Endothelial cell of umbilical vein (primary cell): ENCODE measurements at regions not wholly inside any gene's neighbourhood (a gene's known extent, or its start where the extent isn't known, plus 50 kb on each side); places are given as distances from the start of the nearest gene placed in this dataset.

Source experiments
- BruUV-seq: library from RNA; stranded (reverse); fragments of 400-500 nt; replicated peaks from 2 replicates; lab custom pipeline; 2021; lab: Mats Ljungman, UMichigan
- CTCF ChIA-PET: fragments of 300-600, 350-600 bp; sonication (Branson Sonifier 250); formaldehyde crosslinking; loops from one replicate; lab custom pipeline; 2021; ENCODE audit warnings: antibody characterized with exemption, inconsistent platforms; lab: Charles Lee
- POLR2A ChIA-PET: fragments of 300-600, 350-600 bp; sonication (Branson Sonifier 250); formaldehyde crosslinking; loops from one replicate; lab custom pipeline; 2021; ENCODE audit warnings: antibody characterized with exemption, inconsistent platforms; lab: Charles Lee
- DNase-seq: peaks from one replicate; pipeline ENCODE4 v3.0.0-alpha.2; 2011; ENCODE audit warnings: low read depth, low spot score
- FAIRE-seq: peaks from 2 replicates; lab custom pipeline; 2011; peaks lifted over from hg19 to GRCh38; lab: Jason Lieb, UNC
- H2AFZ ChIP-seq: 2 replicates; pipeline ENCODE4 v1.6.0; 2012; ENCODE audit warnings: low read depth, low read length, control low read depth, inconsistent platforms
- H3K27ac ChIP-seq: 2 replicates; pipeline ENCODE4 v1.5.1; 2011; ENCODE audit warnings: low read depth, mild to moderate bottlenecking, control low read depth, low read length, moderate library complexity; ENCODE audit not compliant: insufficient read depth
- H3K27me3 ChIP-seq, 2 experiments: 2 replicates each; pipeline versions ENCODE4 v1.6.0 to v1.6.1; 2011; ENCODE audit warnings: low read length in 2 of 2, mixed read lengths in 1 of 2; ENCODE audit not compliant: control insufficient read depth in 2 of 2, insufficient read depth in 2 of 2
- H3K36me3 ChIP-seq, 2 experiments: 2 replicates in 1 of 2; 3 replicates in 1 of 2; pipeline ENCODE4 v1.5.1; 2011; ENCODE audit warnings: low read length in 2 of 2, mild to moderate bottlenecking in 1 of 2, moderate library complexity in 1 of 2; ENCODE audit not compliant: control insufficient read depth in 2 of 2, insufficient read depth in 2 of 2; ENCODE audit errors: extremely low read depth in 1 of 2
- H3K4me1 ChIP-seq: 3 replicates; pipeline ENCODE4 v1.5.1; 2011; ENCODE audit warnings: mild to moderate bottlenecking, low read length; ENCODE audit not compliant: control insufficient read depth, insufficient read depth; ENCODE audit errors: extremely low read depth
- H3K4me2 ChIP-seq: 2 replicates; pipeline ENCODE4 v1.6.1; 2011; ENCODE audit warnings: low read length, control low read depth, mixed read lengths; ENCODE audit not compliant: insufficient read depth
- H3K4me3 ChIP-seq, 3 experiments: fragments of 200-600 bp in 1 of 3; sonication (generic), shearing (Covaris generic) in 1 of 3; replicated peaks in 1 of 3; 2 replicates each; pipeline ENCODE4 v1.5.1; 2011 to 2016; ENCODE audit warnings: control low read depth in 3 of 3, low read length in 3 of 3, mild to moderate bottlenecking in 2 of 3, inconsistent platforms in 1 of 3, low read depth in 1 of 3, moderate library complexity in 1 of 3; ENCODE audit not compliant: insufficient read depth in 1 of 3
- H3K79me2 ChIP-seq: 2 replicates; pipeline ENCODE4 v1.6.0; 2012; ENCODE audit warnings: low read length, inconsistent platforms; ENCODE audit not compliant: control insufficient read depth, insufficient read depth
- H3K9ac ChIP-seq: replicated peaks from 2 replicates; pipeline ENCODE3; 2011; ENCODE audit warnings: low read length, control low read depth; ENCODE audit not compliant: insufficient read depth; ENCODE audit errors: extremely low read depth
- H3K9me1 ChIP-seq: replicated peaks from 3 replicates; pipeline ENCODE4 v1.6.0; 2011; ENCODE audit warnings: mild to moderate bottlenecking, low read length; ENCODE audit not compliant: control insufficient read depth, insufficient read depth; ENCODE audit errors: extremely low read depth
- H3K9me3 ChIP-seq: replicated peaks from 2 replicates; pipeline ENCODE4 v1.5.1; 2012; ENCODE audit warnings: low read length, inconsistent platforms; ENCODE audit not compliant: control insufficient read depth, insufficient read depth
- H4K20me1 ChIP-seq: replicated peaks from 2 replicates; pipeline ENCODE3; 2011; ENCODE audit warnings: mild to moderate bottlenecking, low read length; ENCODE audit not compliant: control insufficient read depth, insufficient read depth; ENCODE audit errors: extremely low read depth
- CTCF ChIP-seq, 2 donors: IDR thresholded peaks; 1 replicate in 1 of 2; 2 replicates in 1 of 2; pipeline ENCODE4 v1.5.1; 2011; ENCODE audit warnings: low read length in 2 of 2, mild to moderate bottlenecking in 2 of 2, moderate library complexity in 2 of 2, control low read depth in 1 of 2, inconsistent platforms in 1 of 2, low read depth in 1 of 2; ENCODE audit not compliant: insufficient read depth in 1 of 2; ENCODE audit errors: extremely low read depth in 1 of 2
- EZH2 ChIP-seq: IDR thresholded peaks from 2 replicates; pipeline ENCODE4 v1.6.1; 2012; ENCODE audit warnings: borderline replicate concordance, low read depth, mild to moderate bottlenecking, moderate library complexity, low read length, inconsistent platforms; ENCODE audit not compliant: severe bottlenecking
- FOS ChIP-seq: IDR thresholded peaks from 2 replicates; pipeline ENCODE4 v1.6.1; 2011; ENCODE audit warnings: mild to moderate bottlenecking, low read length, moderate library complexity, borderline replicate concordance; ENCODE audit not compliant: insufficient read depth
- GATA2 ChIP-seq: IDR thresholded peaks from 2 replicates; pipeline ENCODE4 v1.7.0; 2011; ENCODE audit warnings: low read depth, mild to moderate bottlenecking, moderate library complexity, mixed read lengths, low read length; ENCODE audit not compliant: insufficient read length, insufficient read depth
- JUN ChIP-seq: IDR thresholded peaks from 2 replicates; pipeline ENCODE4 v1.6.1; 2011; ENCODE audit warnings: borderline replicate concordance, low read depth; ENCODE audit not compliant: insufficient read length, insufficient read depth
- MAX ChIP-seq: IDR thresholded peaks from 2 replicates; pipeline ENCODE4 v1.6.1; 2011; ENCODE audit not compliant: insufficient read depth, insufficient read length
- MYC ChIP-seq: IDR thresholded peaks from one replicate; pipeline ENCODE4 v1.6.1; 2011; ENCODE audit warnings: mild to moderate bottlenecking, low read depth, low read length
- POLR2A ChIP-seq: IDR thresholded peaks from 2 replicates; pipeline ENCODE4 v1.6.1; 2012; ENCODE audit warnings: low read depth, mild to moderate bottlenecking, control low read depth, low read length
- POLR2AphosphoS5 ChIP-seq: IDR thresholded peaks from 2 replicates; pipeline ENCODE4 v1.6.1; 2012; ENCODE audit warnings: low read depth, mild to moderate bottlenecking, control low read depth, low read length, moderate library complexity; ENCODE audit not compliant: insufficient read depth
- dilution Hi-C: fragments of 300-500 bp; cut with MboI; formaldehyde crosslinking; loops from one replicate; pipeline ENCODE4 v1.15.0; 2019; ENCODE audit warnings: low sequenced_read_pairs; ENCODE audit not compliant: extremely low pct_ligation_motif_present
- intact Hi-C: fragments of 100-400 bp; cut with micrococcal nuclease; formaldehyde crosslinking; loops from one replicate; pipeline ENCODE4 v1.10.0; 2022

GRCh38 chr2:78814331-78814986 lies 211.0 kb upstream of the REG3G start:
- no TSS peak for BruUV-seq
- no peak overlapping the region for H3K9ac ChIP-seq
- POLR2A ChIA-PET = no interaction called here
- dilution Hi-C loops = no loop called here
- H4K20me1 ChIP-seq = no peaks in the 10 kb centered on the region
- DNase-seq = no peak
- no peak overlapping the region for H3K4me2 ChIP-seq
- H3K79me2 ChIP-seq = no peaks in the 10 kb centered on the region
- no peak overlapping the region for H2AFZ ChIP-seq
- H3K36me3 ChIP-seq = no peaks in the 10 kb centered on the region
- no peaks in the 10 kb centered on the region for H3K9me1 ChIP-seq
- TF ChIP-seq EZH2 = no peak
- no peak for TF ChIP-seq GATA2
- no peak for TF ChIP-seq POLR2A
- no peak for TF ChIP-seq MAX
- TF ChIP-seq CTCF (IDR thresholded peaks at IDR 0.05; ENCODE audit: extremely low read depth in 1 of 2, insufficient read depth in 1 of 2, low read depth in 1 of 2, low read length in 2 of 2) = no peak
- no peak for TF ChIP-seq MYC
- no peak for TF ChIP-seq POLR2AphosphoS5
- TF ChIP-seq FOS = no peak
- TF ChIP-seq JUN = no peak
- no peaks in the 10 kb centered on the region for H3K4me1 ChIP-seq
- H3K27me3 ChIP-seq = no peaks in the 10 kb centered on the region
- intact Hi-C loops = no loop called here
- H3K27ac ChIP-seq = no peak overlapping the region
- no peak overlapping the region for H3K4me3 ChIP-seq
- CTCF ChIA-PET = no interaction called here
- H3K9me3 ChIP-seq = no peaks in the 10 kb centered on the region
- no peak for FAIRE-seq
